ENCODE measurements at regions not wholly inside any gene's neighbourhood (a gene's known extent, or its start where the extent isn't known, plus 50 kb on each side); places are given as distances from the start of the nearest gene placed in this dataset.

GRCh38 chr11:92453055-92453454, 228.4 kb downstream of the FAT3 start:
- TF ChIP-seq CTCF (IDR thresholded peaks at IDR 0.05; ENCODE audit: control extremely low read depth in 1 of 3, insufficient read depth in 1 of 3, low read depth in 1 of 3, low read length in 3 of 3) (no peak), EZH2 (IDR thresholded peaks at IDR 0.05; ENCODE audit: low read depth, low read length, severe bottlenecking) (no peak), RBBP5 (IDR thresholded peaks at IDR 0.05; ENCODE audit: borderline replicate concordance, low read depth, low read length) (no peak), HDAC6 (IDR thresholded peaks at IDR 0.05; ENCODE audit: low read depth, low read length) (no peak), JUN (IDR thresholded peaks at IDR 0.05; ENCODE audit: low read depth, low read length) (no peak), MAFK (IDR thresholded peaks at IDR 0.05; ENCODE audit: low read depth, low read length) (no peak), GABPA (IDR thresholded peaks at IDR 0.05; ENCODE audit: borderline replicate concordance, insufficient read depth, low read length) (no peak), TCF12 (IDR thresholded peaks at IDR 0.05; ENCODE audit: low read depth, low read length) (no peak), POLR2A (IDR thresholded peaks at IDR 0.05; ENCODE audit: control extremely low read depth in 1 of 2, low read depth in 2 of 2, low read length in 2 of 2) (no peak), SP1 (IDR thresholded peaks at IDR 0.05; ENCODE audit: low read depth, low read length) (no peak), RXRA (IDR thresholded peaks at IDR 0.05; ENCODE audit: insufficient read depth, low read depth, low read length) (no peak), POLR2AphosphoS5 (IDR thresholded peaks at IDR 0.05; ENCODE audit: low read depth, low read length) (no peak), EP300 (IDR thresholded peaks at IDR 0.05; ENCODE audit: borderline replicate concordance in 1 of 2, low read depth in 2 of 2, low read length in 2 of 2) (no peak)
